H1 (cell line): ENCODE measurements at regions not wholly inside any gene's neighbourhood (a gene's known extent, or its start where the extent isn't known, plus 50 kb on each side); places are given as distances from the start of the nearest gene placed in this dataset.

Experiments
- CTCF ChIA-PET: fragments of 300-600 bp; sonication (Branson Sonifier 250); formaldehyde crosslinking; loops from one replicate; lab custom pipeline; 2021; ENCODE audit not compliant: partially characterized antibody; lab: Charles Lee
- POLR2A ChIA-PET: fragments of 300-600 bp; sonication (Branson Sonifier 250); formaldehyde crosslinking; loops from one replicate; lab custom pipeline; 2021; ENCODE audit warnings: inconsistent platforms; ENCODE audit not compliant: partially characterized antibody; lab: Charles Lee
- DNase-seq, 2 experiments: peaks; one replicate each; pipeline versions ENCODE4 v3.0.0 to v3.0.0-alpha.2; 2010 to 2022; ENCODE audit warnings: low spot score in 2 of 2, low read depth in 1 of 2, mixed read lengths in 1 of 2
- FAIRE-seq: peaks from 2 replicates; lab custom pipeline; 2011; peaks lifted over from hg19 to GRCh38; lab: Jason Lieb, UNC
- H2AFZ ChIP-seq: 2 replicates; pipeline ENCODE4 v1.8.1; 2012; ENCODE audit warnings: low read length, inconsistent platforms
- H2AK5ac ChIP-seq: 2 replicates; pipeline ENCODE4 v1.6.1; 2013; ENCODE audit warnings: low read depth, low read length
- H2BK120ac ChIP-seq: replicated peaks from 2 replicates; pipeline ENCODE3; 2013; ENCODE audit warnings: low read depth, low read length, inconsistent platforms
- H2BK12ac ChIP-seq: 2 replicates; pipeline ENCODE4 v1.6.1; 2013; ENCODE audit warnings: low read depth, low read length
- H2BK15ac ChIP-seq: 2 replicates; pipeline ENCODE4 v1.6.1; 2013; ENCODE audit warnings: low read length
- H2BK20ac ChIP-seq: 2 replicates; pipeline ENCODE4 v1.6.1; 2013; ENCODE audit warnings: low read length
- H2BK5ac ChIP-seq: 2 replicates; pipeline ENCODE4 v1.6.1; 2013; ENCODE audit warnings: low read depth, low read length
- H3K14ac ChIP-seq: 2 replicates; pipeline ENCODE4 v1.6.1; 2013; ENCODE audit warnings: inconsistent platforms; ENCODE audit not compliant: insufficient read length
- H3K18ac ChIP-seq: 2 replicates; pipeline ENCODE4 v1.6.1; 2013; ENCODE audit warnings: low read length; ENCODE audit errors: extremely low read depth
- H3K23ac ChIP-seq: 2 replicates; pipeline ENCODE4 v1.6.1; 2013; ENCODE audit warnings: inconsistent platforms; ENCODE audit not compliant: insufficient read length
- H3K23me2 ChIP-seq: 2 replicates; pipeline ENCODE4 v1.6.1; 2013; ENCODE audit warnings: low read depth, low read length
- H3K27ac ChIP-seq: 2 replicates; pipeline ENCODE4 v1.6.1; 2011; ENCODE audit warnings: low read depth, low read length, inconsistent platforms
- H3K27me3 ChIP-seq, 4 experiments: replicated peaks in 1 of 4; 1 replicate in 1 of 4; 2 replicates in 3 of 4; pipeline versions ENCODE4 v1.6.1 to v1.8.1; 2011 to 2013; ENCODE audit warnings: low read length in 3 of 4, mild to moderate bottlenecking in 3 of 4, inconsistent platforms in 2 of 4, mixed read lengths in 2 of 4, moderate library complexity in 1 of 4; ENCODE audit not compliant: control insufficient read depth in 3 of 4, insufficient read depth in 3 of 4; ENCODE audit errors: extremely low read depth in 1 of 4
- H3K36me3 ChIP-seq, 4 experiments: 2 replicates each; pipeline versions ENCODE4 v1.6.1 to v1.8.1; 2011 to 2013; ENCODE audit warnings: mild to moderate bottlenecking in 4 of 4, low read length in 3 of 4, moderate library complexity in 2 of 4, control low read depth in 1 of 4, inconsistent platforms in 1 of 4; ENCODE audit not compliant: insufficient read depth in 4 of 4, control insufficient read depth in 2 of 4
- H3K4ac ChIP-seq: replicated peaks from 2 replicates; pipeline ENCODE3; 2013; ENCODE audit warnings: low read length, low read depth, mixed read lengths, inconsistent platforms; ENCODE audit not compliant: insufficient read length
- H3K4me1 ChIP-seq, 4 experiments: replicated peaks in 1 of 4; 1 replicate in 1 of 4; 2 replicates in 3 of 4; pipeline versions ENCODE4 v1.6.1 to v1.8.1; 2011 to 2013; ENCODE audit warnings: low read length in 3 of 4, inconsistent platforms in 2 of 4, mixed read lengths in 1 of 4; ENCODE audit not compliant: insufficient read depth in 4 of 4, control insufficient read depth in 3 of 4
- H3K4me2 ChIP-seq, 2 experiments: 2 replicates each; pipeline versions ENCODE4 v1.6.1 to v1.8.1; 2011 to 2013; ENCODE audit warnings: low read depth in 2 of 2, low read length in 2 of 2, control low read depth in 1 of 2, inconsistent platforms in 1 of 2, mild to moderate bottlenecking in 1 of 2; ENCODE audit not compliant: insufficient read depth in 1 of 2
- H3K4me3 ChIP-seq, 4 experiments: fragments of 200-600, 300-600 bp in 1 of 4; sonication (generic), shearing (Covaris generic), sonication (Bioruptor Twin) in 1 of 4; 2 replicates each; pipeline versions ENCODE4 v1.5.1 to v1.8.1; 2011 to 2016; ENCODE audit warnings: low read length in 4 of 4, low read depth in 3 of 4, control low read depth in 2 of 4, inconsistent platforms in 2 of 4, mild to moderate bottlenecking in 2 of 4, mixed read lengths in 1 of 4, moderate library complexity in 1 of 4; ENCODE audit not compliant: insufficient read depth in 2 of 4; ENCODE audit errors: extremely low read depth in 1 of 4
- H3K56ac ChIP-seq: replicated peaks from 2 replicates; pipeline ENCODE3; 2013; ENCODE audit warnings: low read depth, mild to moderate bottlenecking, mixed read lengths, low read length, inconsistent platforms; ENCODE audit not compliant: insufficient read length
- H3K79me1 ChIP-seq: 2 replicates; pipeline ENCODE4 v1.6.1; 2013; ENCODE audit warnings: low read depth, low read length, control low read depth
- H3K79me2 ChIP-seq, 2 experiments: 2 replicates each; pipeline versions ENCODE4 v1.6.1 to v1.8.1; 2012 to 2013; ENCODE audit warnings: low read length in 2 of 2, mild to moderate bottlenecking in 2 of 2, inconsistent platforms in 1 of 2; ENCODE audit not compliant: insufficient read depth in 2 of 2, control insufficient read depth in 1 of 2
- H3K9ac ChIP-seq, 4 experiments: replicated peaks in 1 of 4; 1 replicate in 1 of 4; 2 replicates in 3 of 4; pipeline versions ENCODE4 v1.6.1 to v1.8.1; 2011 to 2013; ENCODE audit warnings: low read depth in 3 of 4, low read length in 3 of 4, control low read depth in 2 of 4, mild to moderate bottlenecking in 2 of 4, moderate library complexity in 2 of 4, inconsistent platforms in 1 of 4; ENCODE audit errors: extremely low read depth in 1 of 4
- H3K9me3 ChIP-seq, 2 experiments: 2 replicates each; pipeline versions ENCODE4 v1.6.1 to v1.8.1; 2012 to 2013; ENCODE audit warnings: mild to moderate bottlenecking in 2 of 2, moderate library complexity in 2 of 2, control low read depth in 1 of 2, inconsistent platforms in 1 of 2, low read depth in 1 of 2, low read length in 1 of 2, mixed read lengths in 1 of 2; ENCODE audit not compliant: insufficient read depth in 2 of 2
- H4K20me1 ChIP-seq, 2 experiments: replicated peaks in 1 of 2; 2 replicates each; pipeline versions ENCODE3 to v1.8.1; 2011 to 2013; ENCODE audit warnings: inconsistent platforms in 2 of 2, low read length in 2 of 2, mild to moderate bottlenecking in 1 of 2; ENCODE audit not compliant: insufficient read depth in 2 of 2, control insufficient read depth in 1 of 2
- H4K5ac ChIP-seq: 2 replicates; pipeline ENCODE4 v1.6.1; 2013; ENCODE audit warnings: low read length, low read depth, mixed read lengths, inconsistent platforms; ENCODE audit not compliant: insufficient read length
- H4K8ac ChIP-seq: 2 replicates; pipeline ENCODE4 v1.8.0; 2013; ENCODE audit warnings: mild to moderate bottlenecking, moderate library complexity, low read length, inconsistent platforms; ENCODE audit not compliant: insufficient read depth; ENCODE audit errors: extremely low read depth
- H4K91ac ChIP-seq: replicated peaks from 2 replicates; pipeline ENCODE3; 2013; ENCODE audit warnings: low read length, mixed read lengths, inconsistent platforms; ENCODE audit not compliant: insufficient read length
- BACH1 ChIP-seq: IDR thresholded peaks from 2 replicates; pipeline ENCODE4 v1.6.1; 2012; ENCODE audit warnings: low read length, improper control_type of control experiment
- CBX5 ChIP-seq: fragments of 300-800, 300-1000 bp; sonication (generic); IDR thresholded peaks from 2 replicates; pipeline ENCODE4 v1.7.1; 2016; ENCODE audit warnings: antibody characterized with exemption, low read length, low read depth
- CBX8 ChIP-seq: fragments of 300-800, 300-1000 bp; sonication (generic); IDR thresholded peaks from 2 replicates; pipeline ENCODE4 v1.7.1; 2016; ENCODE audit warnings: low read depth, low read length, borderline replicate concordance
- CEBPB ChIP-seq: IDR thresholded peaks from 2 replicates; pipeline ENCODE4 v1.6.1; 2012; ENCODE audit warnings: low read depth, low read length
- CTBP2 ChIP-seq: IDR thresholded peaks from 2 replicates; pipeline ENCODE4 v1.7.0; 2011; ENCODE audit warnings: borderline replicate concordance, mild to moderate bottlenecking, moderate library complexity, mixed read lengths, low read length; ENCODE audit not compliant: insufficient read depth, insufficient read length
- EP300 ChIP-seq, 2 experiments: IDR thresholded peaks; 1 replicate in 1 of 2; 2 replicates in 1 of 2; pipeline ENCODE4 v1.6.1; 2011 to 2012; ENCODE audit warnings: low read depth in 2 of 2, low read length in 2 of 2, mild to moderate bottlenecking in 2 of 2, borderline replicate concordance in 1 of 2, inconsistent platforms in 1 of 2, moderate library complexity in 1 of 2
- FOSL1 ChIP-seq: IDR thresholded peaks from 2 replicates; pipeline ENCODE4 v1.6.1; 2011; ENCODE audit warnings: mild to moderate bottlenecking, low read depth, low read length, moderate library complexity; ENCODE audit not compliant: insufficient read depth
- GABPA ChIP-seq: IDR thresholded peaks from 2 replicates; pipeline ENCODE4 v1.6.1; 2011; ENCODE audit warnings: mild to moderate bottlenecking, low read length, moderate library complexity, borderline replicate concordance; ENCODE audit not compliant: insufficient read depth
- JUND ChIP-seq: IDR thresholded peaks from 2 replicates; pipeline ENCODE4 v1.6.1; 2011; ENCODE audit warnings: mild to moderate bottlenecking, improper control_type of control experiment, low read length
- PHF8 ChIP-seq: fragments of 200-600 bp; sonication (generic); conservative IDR thresholded peaks from 2 replicates; pipeline ENCODE4 v1.7.1; 2012; ENCODE audit warnings: low read depth, mild to moderate bottlenecking, inconsistent platforms, low read length, moderate library complexity
- POLR2A ChIP-seq, 2 experiments: IDR thresholded peaks; 1 replicate in 1 of 2; 2 replicates in 1 of 2; pipeline ENCODE4 v1.6.1; 2011; ENCODE audit warnings: low read depth in 2 of 2, low read length in 2 of 2, mild to moderate bottlenecking in 2 of 2; ENCODE audit errors: control extremely low read depth in 1 of 2
- POLR2AphosphoS5 ChIP-seq: IDR thresholded peaks from 2 replicates; pipeline ENCODE4 v1.6.1; 2011; ENCODE audit warnings: low read depth, low read length
- RBBP5 ChIP-seq: IDR thresholded peaks from 2 replicates; pipeline ENCODE4 v1.7.1; 2012; ENCODE audit warnings: low read depth, mild to moderate bottlenecking, inconsistent platforms, low read length, moderate library complexity, borderline replicate concordance
- SIN3A ChIP-seq, 2 experiments: IDR thresholded peaks in 1 of 2; conservative IDR thresholded peaks in 1 of 2; 2 replicates each; pipeline ENCODE4 v1.6.1; 2011 to 2012; ENCODE audit warnings: low read length in 2 of 2, improper control_type of control experiment in 1 of 2, low read depth in 1 of 2, mild to moderate bottlenecking in 1 of 2
- SP1 ChIP-seq: IDR thresholded peaks from 2 replicates; pipeline ENCODE4 v1.6.1; 2011; ENCODE audit warnings: low read depth, low read length
- WGBS, 2 experiments: shearing (Covaris generic) in 1 of 2; methylation state at CpG; one replicate each; pipeline versions ENCODE4 v1.1.6 to v1.1.7; 2013 to 2015; ENCODE audit warnings: low lambda C conversion rate in 2 of 2, mixed read lengths in 2 of 2, inconsistent platforms in 1 of 2, low coverage in 1 of 2, missing lambda C conversion rate in 1 of 2; ENCODE audit not compliant: insufficient replicate concordance in 2 of 2, insufficient coverage in 1 of 2, insufficient read length in 1 of 2; ENCODE audit errors: extremely low coverage in 1 of 2, missing lambda C conversion rate in 1 of 2; 5-methylcytosine and 5-hydroxymethylcytosine counted together

DNA sequence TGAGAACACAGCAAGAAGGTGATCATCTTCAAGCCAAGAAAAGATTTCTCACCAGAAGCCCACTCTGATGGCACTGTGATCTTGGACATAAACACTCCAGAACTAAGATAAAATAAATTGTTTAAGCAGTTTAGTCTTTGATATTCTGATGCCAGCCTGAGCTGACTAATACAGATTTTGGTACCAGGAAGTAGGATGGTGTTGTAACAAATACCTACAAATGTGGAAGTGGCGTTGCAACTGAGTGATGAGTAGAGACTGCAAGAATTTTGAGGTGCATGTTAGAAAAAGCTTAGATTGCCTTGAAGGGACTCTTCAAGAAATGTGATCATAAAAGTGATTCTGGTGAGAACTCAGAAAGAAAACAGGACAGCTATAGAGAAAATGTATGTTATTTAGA is 592.4 kb upstream of the DAB2 start:
- no peak overlapping the region for H2BK5ac ChIP-seq
- H3K9me3 ChIP-seq, result peaks cover 0 to 8% of the 10 kb centered on the region in 2 experiments; a peak in 2 of 4 replicates
- no peak overlapping the region for H3K4ac ChIP-seq
- H4K91ac ChIP-seq, result no peak overlapping the region
- H3K27ac ChIP-seq, result no peak overlapping the region
- no peak overlapping the region for H2BK12ac ChIP-seq
- H2AFZ ChIP-seq, result no peak overlapping the region
- no peak overlapping the region for H2BK20ac ChIP-seq
- 100% methylated on average over 1 of the region's 1 CpG; no CpG with 5 or more reads in 1 of the 2 experiments for WGBS, 2 experiments
- no peak overlapping the region for H2BK15ac ChIP-seq
- H3K23me2 ChIP-seq, result no peaks in the 10 kb centered on the region
- no peak overlapping the region for H3K18ac ChIP-seq
- POLR2A ChIA-PET, result no interaction called here
- no peaks in the 10 kb centered on the region for H3K27me3 ChIP-seq
- no peak overlapping the region for H3K4me2 ChIP-seq
- no peak for FAIRE-seq
- H2BK120ac ChIP-seq, result no peak overlapping the region
- TF ChIP-seq EP300 (IDR thresholded peaks at IDR 0.05; ENCODE audit: borderline replicate concordance in 1 of 2, low read depth in 2 of 2, low read length in 2 of 2), result no peak
- TF ChIP-seq GABPA, result no peak
- no peak for TF ChIP-seq BACH1
- TF ChIP-seq POLR2AphosphoS5, result no peak
- TF ChIP-seq SIN3A (conservative IDR thresholded peaks at IDR 0.05 in 1 of 2, IDR thresholded peaks at IDR 0.05 in 1 of 2; ENCODE audit: low read depth in 1 of 2, low read length in 2 of 2), result no peak
- TF ChIP-seq PHF8, result no peak
- no peak for TF ChIP-seq FOSL1
- TF ChIP-seq CTBP2, result no peak
- TF ChIP-seq CEBPB, result no peak
- TF ChIP-seq CBX5, result no peak
- TF ChIP-seq RBBP5, result no peak
- no peak for TF ChIP-seq POLR2A (IDR thresholded peaks at IDR 0.05; ENCODE audit: control extremely low read depth in 1 of 2, low read depth in 2 of 2, low read length in 2 of 2)
- no peak for TF ChIP-seq SP1
- no peak for TF ChIP-seq CBX8
- TF ChIP-seq JUND, result no peak
- no peak overlapping the region for H2AK5ac ChIP-seq
- H3K4me3 ChIP-seq, result no peak overlapping the region
- no peak overlapping the region for H3K56ac ChIP-seq
- CTCF ChIA-PET, result interaction anchor here (1.4 kb wide), 1 partner anchor 9 kb away, joined by 4 read pairs; no protein-coding TSS in a partner anchor
- no peaks in the 10 kb centered on the region for H3K4me1 ChIP-seq
- no peak overlapping the region for H4K8ac ChIP-seq
- H3K9ac ChIP-seq, result no peak overlapping the region
- H4K5ac ChIP-seq, result no peak overlapping the region
- H3K23ac ChIP-seq, result no peak overlapping the region
- no peak overlapping the region for H3K14ac ChIP-seq
- H3K36me3 ChIP-seq, result no peaks in the 10 kb centered on the region
- H3K79me1 ChIP-seq, result no peaks in the 10 kb centered on the region
- no peak for DNase-seq
- no peaks in the 10 kb centered on the region for H3K79me2 ChIP-seq
- no peaks in the 10 kb centered on the region for H4K20me1 ChIP-seq
